Fibroblast of villous mesenchyme (primary cell): ENCODE measurements at regions not wholly inside any gene's neighbourhood (a gene's known extent, or its start where the extent isn't known, plus 50 kb on each side); places are given as distances from the start of the nearest gene placed in this dataset.

Source experiments
- DNase-seq: peaks from one replicate; pipeline ENCODE4 v3.0.0-alpha.2; 2010; ENCODE audit warnings: low read depth
- H3K4me3 ChIP-seq: 2 replicates; pipeline ENCODE4 v1.5.1; 2011; ENCODE audit warnings: low read depth, mild to moderate bottlenecking, low read length
- TF ChIP-seq, protein P1 (sequence below): IDR thresholded peaks from 2 replicates; pipeline ENCODE4 v1.5.1; 2012; ENCODE audit warnings: low read depth, mild to moderate bottlenecking, low read length; ENCODE audit not compliant: insufficient read depth

DNA sequence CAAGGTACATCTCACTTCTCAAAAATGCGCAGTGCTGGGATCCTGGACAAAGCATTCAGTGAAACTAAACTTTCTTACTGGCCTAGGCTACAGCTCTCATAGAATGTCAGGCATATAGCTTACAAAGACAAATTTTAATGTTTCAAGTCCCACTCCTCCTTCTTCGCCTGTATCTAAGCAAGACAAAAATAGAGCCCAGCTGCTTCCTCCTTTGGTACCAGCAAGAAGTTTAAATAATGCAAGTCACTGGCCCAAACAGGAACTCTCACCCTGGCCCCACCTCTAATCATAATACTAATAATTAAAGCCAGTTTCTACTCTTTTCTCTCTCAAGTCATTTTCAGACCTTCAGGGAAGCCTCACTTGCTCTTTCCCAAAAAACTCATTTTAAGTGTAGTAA is 1267.9 kb downstream of the MRPL39 start:
- no peak for DNase-seq

DNA sequence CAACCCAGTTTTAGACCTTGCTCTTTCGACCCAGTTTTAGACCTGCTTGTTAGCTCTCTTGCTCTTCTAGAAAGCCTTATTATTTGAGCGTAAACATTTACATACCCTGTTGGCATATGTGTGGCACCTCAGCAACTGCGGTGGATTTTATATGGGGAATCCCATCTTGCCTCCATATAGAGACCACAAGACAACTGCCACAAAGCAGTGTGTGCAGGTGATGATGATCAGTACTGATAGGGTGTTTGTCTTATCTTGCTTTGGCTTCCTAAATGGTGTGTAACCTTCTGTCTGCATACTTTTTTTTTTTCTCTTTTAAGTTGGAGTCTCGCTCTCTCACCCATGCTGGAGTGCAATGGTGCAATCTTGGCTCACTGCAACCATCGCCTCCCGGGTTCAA is 1270.8 kb downstream of the MRPL39 start:
- no peak overlapping the region for H3K4me3 ChIP-seq
- TF ChIP-seq, protein P1, sequence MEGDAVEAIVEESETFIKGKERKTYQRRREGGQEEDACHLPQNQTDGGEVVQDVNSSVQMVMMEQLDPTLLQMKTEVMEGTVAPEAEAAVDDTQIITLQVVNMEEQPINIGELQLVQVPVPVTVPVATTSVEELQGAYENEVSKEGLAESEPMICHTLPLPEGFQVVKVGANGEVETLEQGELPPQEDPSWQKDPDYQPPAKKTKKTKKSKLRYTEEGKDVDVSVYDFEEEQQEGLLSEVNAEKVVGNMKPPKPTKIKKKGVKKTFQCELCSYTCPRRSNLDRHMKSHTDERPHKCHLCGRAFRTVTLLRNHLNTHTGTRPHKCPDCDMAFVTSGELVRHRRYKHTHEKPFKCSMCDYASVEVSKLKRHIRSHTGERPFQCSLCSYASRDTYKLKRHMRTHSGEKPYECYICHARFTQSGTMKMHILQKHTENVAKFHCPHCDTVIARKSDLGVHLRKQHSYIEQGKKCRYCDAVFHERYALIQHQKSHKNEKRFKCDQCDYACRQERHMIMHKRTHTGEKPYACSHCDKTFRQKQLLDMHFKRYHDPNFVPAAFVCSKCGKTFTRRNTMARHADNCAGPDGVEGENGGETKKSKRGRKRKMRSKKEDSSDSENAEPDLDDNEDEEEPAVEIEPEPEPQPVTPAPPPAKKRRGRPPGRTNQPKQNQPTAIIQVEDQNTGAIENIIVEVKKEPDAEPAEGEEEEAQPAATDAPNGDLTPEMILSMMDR: no peak
- no peak for DNase-seq

More for the DNA sequence above, 1267.9 kb downstream of the MRPL39 start:
- TF ChIP-seq, protein P1: no peak
- H3K4me3 ChIP-seq: no peak overlapping the region

DNA sequence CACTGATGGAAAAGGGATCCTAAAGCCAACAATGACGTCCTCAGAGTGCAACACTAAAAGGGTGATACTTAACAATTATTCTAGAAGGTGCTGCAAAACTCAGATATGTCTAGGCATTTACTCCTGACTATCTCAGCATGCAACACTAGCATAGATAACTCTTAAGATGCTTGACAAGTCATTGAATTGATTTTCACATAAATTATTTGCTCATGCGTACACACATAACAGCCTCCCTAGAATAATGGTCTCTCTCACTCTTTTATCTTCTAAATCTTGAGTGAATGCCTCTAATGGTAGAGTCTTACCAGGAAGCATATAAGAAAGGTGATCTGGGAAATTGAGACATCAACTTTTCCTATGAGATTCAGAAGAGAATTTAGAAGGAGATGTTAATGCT is 1283.7 kb downstream of the MRPL39 start:
- H3K4me3 ChIP-seq: no peak overlapping the region
- no peak for DNase-seq
- TF ChIP-seq, protein P1: no peak

DNA sequence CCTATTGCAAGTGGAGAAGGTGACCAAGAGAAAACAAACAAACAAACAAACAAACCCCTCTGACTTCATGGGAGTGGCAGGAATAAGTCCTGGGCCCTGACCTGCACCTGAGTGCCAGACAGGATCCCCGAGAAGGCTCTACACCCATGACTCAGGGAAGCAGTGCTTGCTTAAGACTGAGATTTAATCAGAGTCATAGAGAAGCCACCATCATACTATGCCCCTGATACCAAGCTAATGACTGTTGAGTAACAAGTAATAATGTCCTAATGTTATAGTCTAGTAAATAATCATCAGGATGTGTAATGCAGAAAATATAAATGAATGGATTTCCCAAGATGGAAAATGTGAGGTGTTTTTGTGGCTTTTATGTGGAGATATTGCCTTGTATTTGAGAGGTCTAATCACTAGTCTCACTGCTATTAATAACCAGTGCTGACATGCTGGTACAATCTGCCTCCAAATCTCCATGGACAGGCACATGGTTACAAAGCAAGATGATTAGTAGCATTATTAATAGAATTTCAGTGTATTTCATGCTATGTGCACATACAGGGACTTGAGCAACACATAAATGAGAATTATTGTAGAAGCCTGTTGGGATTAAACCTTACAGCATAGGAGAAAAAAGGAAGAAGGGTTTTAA is 1290.9 kb downstream of the MRPL39 start:
- TF ChIP-seq, protein P1: no peak
- no peak overlapping the region for H3K4me3 ChIP-seq
- no peak for DNase-seq

DNA sequence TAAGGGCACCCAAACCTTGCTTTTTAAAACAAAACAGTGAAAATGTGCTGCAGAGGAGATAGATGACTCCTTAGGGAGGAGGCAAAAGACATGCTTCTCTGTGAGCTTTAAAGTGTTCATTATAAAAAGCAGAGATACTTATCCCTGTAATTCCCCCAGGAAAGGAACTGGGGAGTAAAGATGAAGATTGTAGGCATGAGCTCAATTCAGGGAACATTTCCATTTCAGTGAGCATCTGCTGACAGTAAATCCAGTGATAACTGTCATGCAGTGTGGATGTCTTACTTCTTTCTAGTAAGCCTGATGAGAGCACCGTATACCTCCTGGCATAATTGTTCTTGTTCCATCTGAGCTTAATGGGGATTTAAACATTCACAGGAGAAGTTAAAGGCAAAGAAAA is 1296.5 kb downstream of the MRPL39 start:
- no peak overlapping the region for H3K4me3 ChIP-seq
- TF ChIP-seq, protein P1: no peak
- DNase-seq: no peak

DNA sequence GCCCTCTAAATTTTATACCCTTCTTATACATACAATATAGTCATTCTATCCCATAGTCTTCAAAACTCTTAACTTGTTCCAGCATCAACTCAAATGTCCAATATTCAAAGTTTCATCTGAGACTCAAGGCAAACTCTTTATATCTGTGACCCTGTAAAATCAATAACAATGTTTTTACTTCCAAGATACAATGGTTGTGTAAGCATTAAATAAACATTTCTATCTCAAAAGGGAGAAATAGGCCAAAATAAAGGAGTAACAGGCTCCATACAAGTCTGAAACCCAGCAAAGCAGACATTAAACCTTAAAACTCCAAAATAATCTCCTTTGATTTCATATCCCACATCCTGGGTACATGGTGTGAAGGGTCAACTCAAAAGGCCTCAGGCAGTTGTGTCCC is 1299.1 kb downstream of the MRPL39 start:
- DNase-seq: no peak
- TF ChIP-seq, protein P1: no peak
- no peak overlapping the region for H3K4me3 ChIP-seq

DNA sequence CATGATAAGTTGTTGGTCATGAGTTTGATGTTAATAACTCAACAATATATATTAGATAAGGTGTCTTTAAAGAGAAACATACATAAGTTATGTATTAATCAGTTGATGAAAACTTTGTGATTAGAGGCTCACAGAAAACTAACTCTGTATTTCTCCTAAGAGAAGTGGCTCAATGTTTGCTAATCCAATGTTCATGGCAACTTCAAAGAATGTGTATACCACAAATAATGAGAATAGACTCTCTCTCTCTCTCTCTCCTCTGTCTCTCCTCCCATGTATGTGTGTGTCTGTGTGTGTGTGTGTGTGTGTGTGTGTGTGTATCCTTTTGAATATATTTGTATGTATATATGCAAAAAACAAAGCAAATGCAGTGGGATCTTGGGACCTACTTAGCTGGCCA is 1304.9 kb downstream of the MRPL39 start:
- TF ChIP-seq, protein P1: no peak
- H3K4me3 ChIP-seq: no peak overlapping the region
- no peak for DNase-seq
